Chondrocyte (in vitro differentiated cells): ENCODE measurements at regions not wholly inside any gene's neighbourhood (a gene's known extent, or its start where the extent isn't known, plus 50 kb on each side); places are given as distances from the start of the nearest gene placed in this dataset.
A peak's percentile ranks its signal among the peaks of the same experiment; 100 is the strongest.

Experiments used
- DNase-seq: peaks from one replicate; pipeline ENCODE4 v3.0.0; 2021; ENCODE audit warnings: mixed read lengths, low spot score
- H3K27ac Mint-ChIP-seq: one replicate; pipeline ENCODE4 v1.8.0; 2021; ENCODE audit warnings: mild to moderate bottlenecking, moderate library complexity, mixed read lengths; ENCODE audit not compliant: unreplicated experiment
- H3K27me3 Mint-ChIP-seq: 2 replicates; pipeline ENCODE4 v1.8.0; 2021; ENCODE audit warnings: low read depth, mixed read lengths
- H3K36me3 Mint-ChIP-seq: 2 replicates; pipeline ENCODE4 v1.8.0; 2021; ENCODE audit warnings: low read depth, mixed read lengths
- H3K4me1 Mint-ChIP-seq: 2 replicates; pipeline ENCODE4 v1.8.0; 2021; ENCODE audit warnings: low read depth, mild to moderate bottlenecking, mixed read lengths
- H3K4me3 Mint-ChIP-seq: one replicate; pipeline ENCODE4 v1.8.0; 2021; ENCODE audit warnings: mild to moderate bottlenecking, moderate library complexity, mixed read lengths; ENCODE audit not compliant: unreplicated experiment
- H3K9me3 Mint-ChIP-seq: 2 replicates; pipeline ENCODE4 v1.8.0; 2021; ENCODE audit warnings: low read depth, mixed read lengths
- CTCF ChIP-seq: fragments of 200-600 bp; sonication (generic); IDR thresholded peaks from 2 replicates; pipeline ENCODE4 v1.5.0; 2021; ENCODE audit warnings: antibody characterized with exemption, mild to moderate bottlenecking, moderate library complexity

- Mint-ChIP-seq H3K4me1 (peaks cover 47% of the 10 kb centered on the region), H3K4me3 (no peak overlapping the region), H3K27ac (no peak overlapping the region), H3K9me3 (no peaks in the 10 kb centered on the region), H3K27me3 (no peaks in the 10 kb centered on the region), H3K36me3 (no peaks in the 10 kb centered on the region)
- no peak for DNase-seq
- TF ChIP-seq CTCF = no peak
Observed at GRCh38 chr1:60622486-60622885, 459.9 kb upstream of the NFIA start.

GRCh38 chr1:60621368-60621851, 461.0 kb upstream of the NFIA start:
- Mint-ChIP-seq H3K27me3 (no peaks in the 10 kb centered on the region), H3K4me1 (peaks cover 55% of the 10 kb centered on the region), H3K9me3 (peaks cover 2% of the 10 kb centered on the region), H3K27ac (no peak overlapping the region), H3K36me3 (no peaks in the 10 kb centered on the region), H3K4me3 (no peak overlapping the region)
- TF ChIP-seq CTCF = no peak
- DNase-seq = no peak

- H3K4me1 Mint-ChIP-seq = peaks cover 66% of the 10 kb centered on the region
- peak overlapping the region; percentile 77 for H3K27ac Mint-ChIP-seq
- H3K27me3 Mint-ChIP-seq = no peaks in the 10 kb centered on the region
- no peak for TF ChIP-seq CTCF
- no peaks in the 10 kb centered on the region for H3K36me3 Mint-ChIP-seq
- peaks cover 2% of the 10 kb centered on the region for H3K9me3 Mint-ChIP-seq
- no peak for DNase-seq
- no peak overlapping the region for H3K4me3 Mint-ChIP-seq
Observed at GRCh38 chr1:60620087-60620486, 462.3 kb upstream of the NFIA start.

GRCh38 chr1:60619581-60619980, 462.8 kb upstream of the NFIA start:
- no peaks in the 10 kb centered on the region for H3K27me3 Mint-ChIP-seq

GRCh38 chr1:60615666-60616065, 466.7 kb upstream of the NFIA start:
- no peaks in the 10 kb centered on the region for H3K27me3 Mint-ChIP-seq
- no peaks in the 10 kb centered on the region for H3K36me3 Mint-ChIP-seq
- no peak for DNase-seq
- peaks cover 9% of the 10 kb centered on the region for H3K9me3 Mint-ChIP-seq
- H3K4me3 Mint-ChIP-seq = no peak overlapping the region
- H3K4me1 Mint-ChIP-seq = peaks cover 49% of the 10 kb centered on the region
- peak overlapping the region; percentile 83 for H3K27ac Mint-ChIP-seq
- TF ChIP-seq CTCF = no peak

More at GRCh38 chr1:60619581-60619980, 462.8 kb upstream of the NFIA start:
- no peak for TF ChIP-seq CTCF
- no peak overlapping the region for H3K4me3 Mint-ChIP-seq
- peaks cover 71% of the 10 kb centered on the region for H3K4me1 Mint-ChIP-seq
- no peak for DNase-seq
- H3K27ac Mint-ChIP-seq = peak overlapping the region; percentile 77
- no peaks in the 10 kb centered on the region for H3K36me3 Mint-ChIP-seq
- peaks cover 7% of the 10 kb centered on the region for H3K9me3 Mint-ChIP-seq
